HepG2 (cell line): ENCODE measurements at regions not wholly inside any gene's neighbourhood (a gene's known extent, or its start where the extent isn't known, plus 50 kb on each side); places are given as distances from the start of the nearest gene placed in this dataset.

Experiments used
- ATAC-seq: fragments of 200-7000 bp; cut with Tn5 transposase; 3 replicates; pipeline ENCODE4 v1.9.1; 2020; ENCODE audit warnings: mild to moderate bottlenecking, moderate library complexity
- BruUV-seq: library from RNA; stranded (reverse); fragments of 400-500 nt; replicated peaks from 2 replicates; lab custom pipeline; 2021; lab: Mats Ljungman, UMichigan
- CTCF ChIA-PET: fragments of 300-600 bp; formaldehyde crosslinking; extraction: SDS; loops from one replicate; lab custom pipeline; 2021; ENCODE audit warnings: low total read pairs, inconsistent platforms, low intra/inter-chr PET ratio; lab: Yijun Ruan, JAX
- POLR2A ChIA-PET: fragments of 350-600 bp; sonication (Branson Sonifier 250); formaldehyde crosslinking; loops from one replicate; lab custom pipeline; 2020; ENCODE audit warnings: antibody characterized with exemption, inconsistent platforms; lab: Yijun Ruan, JAX
- DNase-seq: peaks from one replicate; pipeline ENCODE4 v3.0.0-alpha.2; 2015; ENCODE audit warnings: low spot score
- FAIRE-seq: peaks from 3 replicates; lab custom pipeline; 2011; peaks lifted over from hg19 to GRCh38; lab: Jason Lieb, UNC
- H2AFZ ChIP-seq: one replicate; pipeline ENCODE4 v1.6.1; 2011; ENCODE audit warnings: low read length, inconsistent platforms
- H3K27ac ChIP-seq: fragments of 300-600 bp; 3 replicates; pipeline ENCODE4 v1.8.0; 2011; ENCODE audit warnings: mixed run types, mild to moderate bottlenecking, mixed read lengths, low read length, inconsistent platforms; ENCODE audit not compliant: insufficient read depth; ENCODE audit errors: extremely low read length
- H3K27me3 ChIP-seq, 2 experiments: fragments of 200-600 bp in 1 of 2; 2 replicates in 1 of 2; 3 replicates in 1 of 2; pipeline versions ENCODE4 v1.6.0 to v1.8.0; 2011; ENCODE audit warnings: low read length in 2 of 2, mild to moderate bottlenecking in 2 of 2, moderate library complexity in 2 of 2, inconsistent platforms in 1 of 2; ENCODE audit not compliant: insufficient read depth in 2 of 2, control insufficient read depth in 1 of 2
- H3K36me3 ChIP-seq, 2 experiments: fragments of 200-600 bp in 1 of 2; replicated peaks in 1 of 2; 2 replicates in 1 of 2; 3 replicates in 1 of 2; pipeline versions ENCODE4 v1.5.1 to v1.8.0; 2011; ENCODE audit warnings: low read length in 2 of 2, inconsistent platforms in 1 of 2; ENCODE audit not compliant: insufficient read depth in 2 of 2, control insufficient read depth in 1 of 2
- H3K4me1 ChIP-seq: 2 replicates; pipeline ENCODE4 v1.5.1; 2012; ENCODE audit warnings: low read length, inconsistent platforms; ENCODE audit not compliant: insufficient read depth
- H3K4me2 ChIP-seq: 2 replicates; pipeline ENCODE4 v1.6.0; 2011; ENCODE audit warnings: low read depth, low read length, inconsistent platforms
- H3K4me3 ChIP-seq, 3 experiments: fragments of 200-600 bp in 1 of 3; sonication (generic), shearing (Covaris generic) in 1 of 3; replicated peaks in 1 of 3; 2 replicates each; pipeline ENCODE4 v1.5.1; 2011 to 2016; ENCODE audit warnings: low read length in 3 of 3, inconsistent platforms in 2 of 3, low read depth in 2 of 3, mild to moderate bottlenecking in 2 of 3, control low read depth in 1 of 3, mixed read lengths in 1 of 3; ENCODE audit not compliant: insufficient read depth in 1 of 3
- H3K79me2 ChIP-seq: one replicate; pipeline ENCODE4 v1.6.1; 2011; ENCODE audit warnings: low read length, inconsistent platforms; ENCODE audit not compliant: insufficient read depth
- H3K9ac ChIP-seq: 2 replicates; pipeline ENCODE4 v1.6.0; 2011; ENCODE audit warnings: mild to moderate bottlenecking, low read depth, low read length, inconsistent platforms; ENCODE audit not compliant: insufficient read depth
- H3K9me3 ChIP-seq: 2 replicates; pipeline ENCODE4 v1.5.1; 2012; ENCODE audit warnings: mild to moderate bottlenecking, low read length
- H4K20me1 ChIP-seq: 2 replicates; pipeline ENCODE4 v1.6.0; 2011; ENCODE audit warnings: inconsistent platforms, mild to moderate bottlenecking, low read length, moderate library complexity; ENCODE audit not compliant: insufficient read depth
- CBX5 ChIP-seq: sonication (generic); formaldehyde crosslinking; IDR thresholded peaks from 2 replicates; pipeline ENCODE4 v1.4.0; 2020; ENCODE audit warnings: missing genetic modification reagents, borderline replicate concordance
- DMAP1 ChIP-seq: IDR thresholded peaks from 2 replicates; pipeline ENCODE4 v1.6.1; 2016
- KLF12 ChIP-seq: sonication (generic); formaldehyde crosslinking; IDR thresholded peaks from 2 replicates; pipeline ENCODE4 v1.4.0; 2020; ENCODE audit warnings: missing genetic modification reagents, borderline replicate concordance
- NCOA5 ChIP-seq: sonication (generic); formaldehyde crosslinking; IDR thresholded peaks from 2 replicates; pipeline ENCODE4 v1.4.0; 2020; ENCODE audit warnings: missing genetic modification reagents
- PLRG1 ChIP-seq: fragments of 450-650 bp; conservative IDR thresholded peaks from 2 replicates; pipeline ENCODE4 v1.6.1; 2016
- PPARG ChIP-seq: conservative IDR thresholded peaks from 2 replicates; pipeline ENCODE4 v1.6.1; 2016; ENCODE audit warnings: missing biosample characterization, missing genetic modification reagents
- RFX5 ChIP-seq: IDR thresholded peaks from 2 replicates; pipeline ENCODE4 v1.6.1; 2011; ENCODE audit warnings: low read depth, low read length, improper control_type of control experiment
- TAF1 ChIP-seq: sonication (generic); formaldehyde crosslinking; IDR thresholded peaks from 2 replicates; pipeline ENCODE4 v1.4.0; 2020; ENCODE audit warnings: missing genetic modification reagents
- ZFP36 ChIP-seq: fragments of 150-350 bp; IDR thresholded peaks from 2 replicates; pipeline ENCODE4 v1.6.1; 2018; ENCODE audit warnings: borderline replicate concordance, low read length, low read depth; ENCODE audit not compliant: partially characterized antibody
- ZFP62 ChIP-seq: sonication (generic); formaldehyde crosslinking; IDR thresholded peaks from 2 replicates; pipeline ENCODE4 v1.4.0; 2020; ENCODE audit warnings: missing genetic modification reagents
- ZFX ChIP-seq: sonication (generic); formaldehyde crosslinking; IDR thresholded peaks from 2 replicates; pipeline ENCODE4 v1.4.0; 2020; ENCODE audit warnings: mild to moderate bottlenecking, low read depth, missing genetic modification reagents, moderate library complexity
- ZNF30 ChIP-seq: sonication (generic); formaldehyde crosslinking; IDR thresholded peaks from 2 replicates; pipeline ENCODE4 v1.5.0; 2020; ENCODE audit warnings: mild to moderate bottlenecking, missing genetic modification reagents
- ZNF776 ChIP-seq: sonication (generic); formaldehyde crosslinking; IDR thresholded peaks from 2 replicates; pipeline ENCODE4 v1.4.0; 2020; ENCODE audit warnings: mild to moderate bottlenecking, missing genetic modification reagents
- WGBS: methylation state at CpG from one replicate; pipeline ENCODE4 v1.1.6; 2017; ENCODE audit warnings: low lambda C conversion rate; 5-methylcytosine and 5-hydroxymethylcytosine counted together
- in situ Hi-C: cut with HindIII; loops from 2 replicates; pipeline ENCODE4 v1.10.0; 2017; ENCODE audit warnings: low pct_unique_long_range_greater_than_20kb; ENCODE audit not compliant: extremely low pct_ligation_motif_present
- intact Hi-C: fragments of 100-400 bp; cut with micrococcal nuclease; formaldehyde crosslinking; loops from one replicate; pipeline ENCODE4 v1.10.0; 2022; ENCODE audit not compliant: unreplicated experiment
- TF ChIP-seq, protein P1 (sequence below): sonication (generic); formaldehyde crosslinking; IDR thresholded peaks from 2 replicates; pipeline ENCODE4 v1.4.0; 2020; ENCODE audit warnings: low read depth, mild to moderate bottlenecking, missing genetic modification reagents
- TF ChIP-seq, protein P2 (sequence below): sonication (generic); formaldehyde crosslinking; IDR thresholded peaks from 2 replicates; pipeline ENCODE4 v1.4.0; 2020; ENCODE audit warnings: missing genetic modification reagents
- TF ChIP-seq, protein P3 (sequence below): IDR thresholded peaks from 2 replicates; pipeline ENCODE4 v1.6.1; 2016; ENCODE audit warnings: missing biosample characterization, missing genetic modification reagents, low read depth
- TF ChIP-seq, protein P4 (sequence below), 2 experiments: sonication (generic) in 1 of 2; formaldehyde crosslinking in 1 of 2; IDR thresholded peaks; 2 replicates each; pipeline versions ENCODE4 v1.5.1 to v1.6.1; 2011 to 2020; ENCODE audit warnings: borderline replicate concordance in 1 of 2, low read depth in 1 of 2, low read length in 1 of 2, mild to moderate bottlenecking in 1 of 2, missing genetic modification reagents in 1 of 2, moderate library complexity in 1 of 2
- TF ChIP-seq, protein P5 (sequence below): sonication (generic); formaldehyde crosslinking; IDR thresholded peaks from 2 replicates; pipeline ENCODE4 v1.9.0; 2021; ENCODE audit warnings: missing genetic modification reagents, borderline replicate concordance

DNA sequence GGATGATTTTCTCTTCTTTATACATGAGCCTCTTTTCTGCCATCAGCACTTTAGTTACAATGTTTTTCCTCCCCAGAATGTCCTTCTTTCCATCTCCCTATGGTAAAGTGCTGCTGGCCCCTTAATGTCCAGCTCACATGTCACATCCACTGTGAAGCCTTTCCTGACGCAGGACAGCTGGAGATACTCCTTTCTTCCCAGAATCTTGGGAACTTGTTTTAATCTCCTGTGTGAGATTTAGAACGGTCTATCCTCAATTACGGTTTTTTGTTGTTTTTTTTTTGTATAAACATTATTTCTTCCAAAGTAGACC lies 147.7 kb upstream of the TSC22D2 start:
- Histone ChIP-seq H3K36me3 (no peaks in the 10 kb centered on the region), H3K9ac (no peak overlapping the region), H3K4me2 (no peak overlapping the region), H4K20me1 (no peaks in the 10 kb centered on the region), H3K27me3 (peaks cover 0 to 1% of the 10 kb centered on the region in 2 experiments; a peak in 2 of 5 replicates), H2AFZ (no peak overlapping the region), H3K4me3 (no peak overlapping the region), H3K27ac (no peak overlapping the region)
- FAIRE-seq: no peak
- ATAC-seq: no peak
- TF ChIP-seq, protein P1, sequence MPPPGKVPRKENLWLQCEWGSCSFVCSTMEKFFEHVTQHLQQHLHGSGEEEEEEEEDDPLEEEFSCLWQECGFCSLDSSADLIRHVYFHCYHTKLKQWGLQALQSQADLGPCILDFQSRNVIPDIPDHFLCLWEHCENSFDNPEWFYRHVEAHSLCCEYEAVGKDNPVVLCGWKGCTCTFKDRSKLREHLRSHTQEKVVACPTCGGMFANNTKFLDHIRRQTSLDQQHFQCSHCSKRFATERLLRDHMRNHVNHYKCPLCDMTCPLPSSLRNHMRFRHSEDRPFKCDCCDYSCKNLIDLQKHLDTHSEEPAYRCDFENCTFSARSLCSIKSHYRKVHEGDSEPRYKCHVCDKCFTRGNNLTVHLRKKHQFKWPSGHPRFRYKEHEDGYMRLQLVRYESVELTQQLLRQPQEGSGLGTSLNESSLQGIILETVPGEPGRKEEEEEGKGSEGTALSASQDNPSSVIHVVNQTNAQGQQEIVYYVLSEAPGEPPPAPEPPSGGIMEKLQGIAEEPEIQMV (CRISPR knock-in tag): no peak
- no peak for TF ChIP-seq ZFP36
- no peak for TF ChIP-seq RFX5
- TF ChIP-seq PPARG (CRISPR knock-in tag): no peak
- TF ChIP-seq, protein P2, sequence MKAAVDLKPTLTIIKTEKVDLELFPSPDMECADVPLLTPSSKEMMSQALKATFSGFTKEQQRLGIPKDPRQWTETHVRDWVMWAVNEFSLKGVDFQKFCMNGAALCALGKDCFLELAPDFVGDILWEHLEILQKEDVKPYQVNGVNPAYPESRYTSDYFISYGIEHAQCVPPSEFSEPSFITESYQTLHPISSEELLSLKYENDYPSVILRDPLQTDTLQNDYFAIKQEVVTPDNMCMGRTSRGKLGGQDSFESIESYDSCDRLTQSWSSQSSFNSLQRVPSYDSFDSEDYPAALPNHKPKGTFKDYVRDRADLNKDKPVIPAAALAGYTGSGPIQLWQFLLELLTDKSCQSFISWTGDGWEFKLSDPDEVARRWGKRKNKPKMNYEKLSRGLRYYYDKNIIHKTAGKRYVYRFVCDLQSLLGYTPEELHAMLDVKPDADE (CRISPR knock-in tag): no peak
- no peak for TF ChIP-seq ZNF30 (CRISPR knock-in tag)
- TF ChIP-seq CBX5: no peak
- TF ChIP-seq, protein P3, sequence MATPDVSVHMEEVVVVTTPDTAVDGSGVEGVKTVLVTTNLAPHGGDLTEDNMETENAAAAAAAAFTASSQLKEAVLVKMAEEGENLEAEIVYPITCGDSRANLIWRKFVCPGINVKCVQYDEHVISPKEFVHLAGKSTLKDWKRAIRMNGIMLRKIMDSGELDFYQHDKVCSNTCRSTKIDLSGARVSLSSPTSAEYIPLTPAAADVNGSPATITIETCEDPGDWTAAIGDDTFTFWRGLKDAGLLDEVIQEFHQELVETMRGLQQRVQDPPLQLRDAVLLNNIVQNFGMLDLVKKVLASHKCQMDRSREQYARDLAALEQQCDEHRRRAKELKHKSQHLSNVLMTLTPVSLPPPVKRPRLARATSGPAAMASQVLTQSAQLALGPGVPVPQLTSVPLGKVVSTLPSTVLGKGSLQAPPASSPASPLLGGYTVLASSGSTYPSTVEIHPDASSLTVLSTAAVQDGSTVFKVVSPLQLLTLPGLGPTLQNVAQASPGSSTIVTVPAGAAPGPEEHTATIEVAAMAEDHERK: no peak
- TF ChIP-seq, protein P4, sequence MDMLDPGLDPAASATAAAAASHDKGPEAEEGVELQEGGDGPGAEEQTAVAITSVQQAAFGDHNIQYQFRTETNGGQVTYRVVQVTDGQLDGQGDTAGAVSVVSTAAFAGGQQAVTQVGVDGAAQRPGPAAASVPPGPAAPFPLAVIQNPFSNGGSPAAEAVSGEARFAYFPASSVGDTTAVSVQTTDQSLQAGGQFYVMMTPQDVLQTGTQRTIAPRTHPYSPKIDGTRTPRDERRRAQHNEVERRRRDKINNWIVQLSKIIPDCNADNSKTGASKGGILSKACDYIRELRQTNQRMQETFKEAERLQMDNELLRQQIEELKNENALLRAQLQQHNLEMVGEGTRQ (IDR thresholded peaks at IDR 0.05; ENCODE audit: low read depth, low read length): no peak
- TF ChIP-seq, protein P4 (CRISPR knock-in tag; IDR thresholded peaks at IDR 0.05; ENCODE audit: borderline replicate concordance): no peak
- no peak for TF ChIP-seq DMAP1
- no peak for TF ChIP-seq PLRG1
- TF ChIP-seq ZNF776 (CRISPR knock-in tag): no peak
- TF ChIP-seq, protein P5, sequence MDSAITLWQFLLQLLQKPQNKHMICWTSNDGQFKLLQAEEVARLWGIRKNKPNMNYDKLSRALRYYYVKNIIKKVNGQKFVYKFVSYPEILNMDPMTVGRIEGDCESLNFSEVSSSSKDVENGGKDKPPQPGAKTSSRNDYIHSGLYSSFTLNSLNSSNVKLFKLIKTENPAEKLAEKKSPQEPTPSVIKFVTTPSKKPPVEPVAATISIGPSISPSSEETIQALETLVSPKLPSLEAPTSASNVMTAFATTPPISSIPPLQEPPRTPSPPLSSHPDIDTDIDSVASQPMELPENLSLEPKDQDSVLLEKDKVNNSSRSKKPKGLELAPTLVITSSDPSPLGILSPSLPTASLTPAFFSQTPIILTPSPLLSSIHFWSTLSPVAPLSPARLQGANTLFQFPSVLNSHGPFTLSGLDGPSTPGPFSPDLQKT (CRISPR knock-in tag): no peak
- TF ChIP-seq NCOA5 (CRISPR knock-in tag): no peak
- TF ChIP-seq ZFX (CRISPR knock-in tag): no peak
- TF ChIP-seq KLF12 (CRISPR knock-in tag): no peak
- TF ChIP-seq TAF1 (CRISPR knock-in tag): no peak
- no peak for TF ChIP-seq ZFP62 (CRISPR knock-in tag)
- TF ChIP-seq, all 625 proteins: peak for 0
- no peaks in the 10 kb centered on the region for H3K9me3 ChIP-seq
- no peak for DNase-seq
- ChIA-PET CTCF (no interaction called here), POLR2A (no interaction called here)
- H3K79me2 ChIP-seq: no peaks in the 10 kb centered on the region
- peaks cover 7% of the 10 kb centered on the region; the same call in 1 of the 2 replicates for H3K4me1 ChIP-seq
- 38% methylated on average over 3 of the region's 3 CpGs for WGBS
- BruUV-seq: no TSS peak
- intact Hi-C loops: no loop called here
- in situ Hi-C loops: no loop called here
